PC-3 (cell line): ENCODE measurements at regions not wholly inside any gene's neighbourhood (a gene's known extent, or its start where the extent isn't known, plus 50 kb on each side); places are given as distances from the start of the nearest gene placed in this dataset.
"Not testable (repeated sequence)": the region's sequence is repeated elsewhere in the genome, so short reads cannot be mapped to it uniquely, and the experiment has no call there.

Source experiments
- ATAC-seq: fragments of 200-7000 bp; cut with Tn5 transposase; 2 replicates; pipeline ENCODE4 v1.9.1; 2020; ENCODE audit warnings: mild to moderate bottlenecking, moderate library complexity
- BruUV-seq: library from RNA; stranded (reverse); fragments of 400-500 nt; replicated peaks from 2 replicates; lab custom pipeline; 2021; lab: Mats Ljungman, UMichigan
- CTCF ChIA-PET: fragments of 300-600 bp; sonication (Branson Sonifier 250); formaldehyde crosslinking; loops from one replicate; lab custom pipeline; 2022; ENCODE audit warnings: antibody characterized with exemption; lab: Charles Lee
- POLR2A ChIA-PET: fragments of 300-600 bp; sonication (Branson Sonifier 250); formaldehyde crosslinking; loops from one replicate; lab custom pipeline; 2022; ENCODE audit warnings: antibody characterized with exemption; ENCODE audit not compliant: unreplicated experiment; lab: Charles Lee
- DNase-seq: peaks from one replicate; pipeline ENCODE4 v3.0.0-alpha.2; 2015
- H2AFZ ChIP-seq: fragments of 300-600 bp; sonication (generic); 2 replicates; pipeline ENCODE4 v1.6.0; 2016; ENCODE audit warnings: antibody characterized with exemption, low read length
- H3F3A ChIP-seq: fragments of 300-600 bp; sonication (generic); one replicate; pipeline ENCODE4 v1.6.0; 2017; ENCODE audit warnings: antibody characterized with exemption, low read length, control low read depth, mild to moderate bottlenecking; ENCODE audit not compliant: unreplicated experiment
- H3K27ac ChIP-seq: fragments of 300-600 bp; sonication (generic); 2 replicates; pipeline ENCODE4 v1.5.1; 2016; ENCODE audit warnings: mild to moderate bottlenecking, low read length
- H3K27me3 ChIP-seq: fragments of 300-600 bp; sonication (generic); 2 replicates; pipeline ENCODE4 v1.6.1; 2016; ENCODE audit warnings: low read length, mixed read lengths
- H3K36me3 ChIP-seq: fragments of 300-600 bp; sonication (generic); 2 replicates; pipeline ENCODE4 v1.6.1; 2016; ENCODE audit warnings: low read depth, mixed run types, low read length, mixed read lengths
- H3K4me1 ChIP-seq: fragments of 300-600 bp; sonication (generic); 2 replicates; pipeline ENCODE4 v1.5.1; 2016; ENCODE audit warnings: low read length; ENCODE audit not compliant: insufficient read depth
- H3K4me2 ChIP-seq: fragments of 300-600 bp; sonication (generic); 2 replicates; pipeline ENCODE4 v1.6.0; 2016; ENCODE audit warnings: low read length
- H3K4me3 ChIP-seq: fragments of 300-600 bp; sonication (generic); 2 replicates; pipeline ENCODE4 v1.5.1; 2016; ENCODE audit warnings: mild to moderate bottlenecking, low read length, mixed read lengths
- H3K79me2 ChIP-seq: fragments of 300-600 bp; sonication (generic); 2 replicates; pipeline ENCODE4 v1.6.1; 2017; ENCODE audit warnings: low read length, mixed read lengths
- H3K9ac ChIP-seq: fragments of 300-600 bp; sonication (generic); 2 replicates; pipeline ENCODE4 v1.6.0; 2016; ENCODE audit warnings: mild to moderate bottlenecking, low read length
- H3K9me2 ChIP-seq: fragments of 300-600 bp; sonication (generic); replicated peaks from 2 replicates; pipeline ENCODE4 v1.6.1; 2016; ENCODE audit warnings: mixed run types, low read length, mixed read lengths
- H3K9me3 ChIP-seq: fragments of 300-600 bp; sonication (generic); 2 replicates; pipeline ENCODE4 v1.6.1; 2016; ENCODE audit warnings: low read length, mixed read lengths
- H4K20me1 ChIP-seq: fragments of 300-600 bp; sonication (generic); 2 replicates; pipeline ENCODE4 v1.6.1; 2016; ENCODE audit warnings: low read length, mixed read lengths
- CTCF ChIP-seq: fragments of 300-600 bp; sonication (generic); conservative IDR thresholded peaks from 2 replicates; pipeline ENCODE4 v1.5.1; 2017; ENCODE audit warnings: antibody characterized with exemption, low read depth, mild to moderate bottlenecking, low read length
- EZH2 ChIP-seq: fragments of 300-600 bp; sonication (generic); IDR thresholded peaks from one replicate; pipeline ENCODE4 v1.6.1; 2017; ENCODE audit warnings: antibody characterized with exemption, mild to moderate bottlenecking, low read length; ENCODE audit not compliant: unreplicated experiment
- EZH2phosphoT487 ChIP-seq: fragments of 300-600 bp; sonication (generic); IDR thresholded peaks from 2 replicates; pipeline ENCODE4 v1.6.1; 2018; ENCODE audit warnings: mild to moderate bottlenecking, antibody characterized with exemption, low read length, borderline replicate concordance
- intact Hi-C: fragments of 100-400 bp; cut with micrococcal nuclease; formaldehyde crosslinking; loops from 2 replicates; pipeline ENCODE4 v1.9.0; 2023

GRCh38 chr6:157751547-157752200, 71.4 kb upstream of the SNX9 start:
- Histone ChIP-seq H3K36me3 (no peaks in the 10 kb centered on the region), H3K79me2 (no peaks in the 10 kb centered on the region), H3K4me1 (no peaks in the 10 kb centered on the region), H3K9ac (no peak overlapping the region), H3F3A (no peaks in the 10 kb centered on the region), H2AFZ (no peak overlapping the region), H4K20me1 (no peaks in the 10 kb centered on the region), H3K9me3 (no peaks in the 10 kb centered on the region), H3K9me2 (no peaks in the 10 kb centered on the region), H3K27me3 (no peaks in the 10 kb centered on the region), H3K27ac (no peak overlapping the region), H3K4me2 (no peak overlapping the region), H3K4me3 (no peak overlapping the region)
- no peak for DNase-seq
- TF ChIP-seq EZH2phosphoT487 (no peak), CTCF (no peak), EZH2 (no peak)
- BruUV-seq, result no TSS peak
- intact Hi-C loops, result no loop called here
- ATAC-seq, result no peak
- POLR2A ChIA-PET, result no interaction called here
- CTCF ChIA-PET, result no interaction called here

- H3K9ac ChIP-seq, H2AFZ ChIP-seq, H3K27me3 ChIP-seq, intact Hi-C loops, H3K4me1 ChIP-seq, H3K36me3 ChIP-seq, H3K9me3 ChIP-seq, CTCF ChIA-PET, H4K20me1 ChIP-seq, ATAC-seq, H3F3A ChIP-seq, H3K4me2 ChIP-seq, H3K9me2 ChIP-seq, DNase-seq, H3K79me2 ChIP-seq, H3K27ac ChIP-seq, POLR2A ChIA-PET, H3K4me3 ChIP-seq, BruUV-seq: not testable (repeated sequence)
Observed at GRCh38 chr6:157752879-157753278, 70.2 kb upstream of the SNX9 start.

GRCh38 chr6:157753291-157753690, 69.8 kb upstream of the SNX9 start:
- Histone ChIP-seq H4K20me1 (no peaks in the 10 kb centered on the region), H3K4me3 (no peak overlapping the region), H2AFZ (no peak overlapping the region), H3K9ac (no peak overlapping the region), H3K9me2 (no peaks in the 10 kb centered on the region), H3K4me2 (no peak overlapping the region), H3K27me3 (no peaks in the 10 kb centered on the region), H3F3A (no peaks in the 10 kb centered on the region), H3K79me2 (no peaks in the 10 kb centered on the region), H3K9me3 (no peaks in the 10 kb centered on the region), H3K4me1 (peaks cover 9% of the 10 kb centered on the region), H3K36me3 (no peaks in the 10 kb centered on the region), H3K27ac (no peak overlapping the region)
- DNase-seq, result peak; percentile 27
- TF ChIP-seq EZH2, result no peak
- no peak for TF ChIP-seq CTCF
- TF ChIP-seq EZH2phosphoT487, result no peak
- CTCF ChIA-PET, result no interaction called here
- no peak for ATAC-seq
- POLR2A ChIA-PET, result no interaction called here
- intact Hi-C loops, result no loop called here
- BruUV-seq, result no TSS peak

GRCh38 chr6:157753801-157754200, 69.2 kb upstream of the SNX9 start:
- H3F3A ChIP-seq, H4K20me1 ChIP-seq, H3K4me3 ChIP-seq, H3K9me2 ChIP-seq, intact Hi-C loops, BruUV-seq, H3K27me3 ChIP-seq, H3K4me2 ChIP-seq, H3K9ac ChIP-seq, CTCF ChIA-PET, H3K9me3 ChIP-seq, H3K27ac ChIP-seq, POLR2A ChIA-PET, DNase-seq, H3K79me2 ChIP-seq, ATAC-seq, H2AFZ ChIP-seq, H3K36me3 ChIP-seq: not testable (repeated sequence)
- peaks cover 10% of the 10 kb centered on the region for H3K4me1 ChIP-seq
